ENCODE measurements at regions not wholly inside any gene's neighbourhood (a gene's known extent, or its start where the extent isn't known, plus 50 kb on each side); places are given as distances from the start of the nearest gene placed in this dataset.

GRCh38 chr16:65794973-65795372, 571.5 kb upstream of the CDH5 start:
- no peak for DNase-seq (ENCODE audit: low spot score)

- DNase-seq (ENCODE audit: low spot score), result no peak
Observed at GRCh38 chr16:65793781-65794180, 572.7 kb upstream of the CDH5 start.

GRCh38 chr16:65790768-65791167, 575.7 kb upstream of the CDH5 start:
- no peak for DNase-seq (ENCODE audit: low spot score)

GRCh38 chr16:65789161-65789945, 577.1 kb upstream of the CDH5 start:
- DNase-seq (ENCODE audit: low spot score), result no peak

- no peak for DNase-seq (ENCODE audit: low spot score)
Observed at GRCh38 chr16:65788434-65789140, 577.9 kb upstream of the CDH5 start.

- no peak for DNase-seq (ENCODE audit: low spot score)
Observed at GRCh38 chr16:65787921-65788320, 578.6 kb upstream of the CDH5 start.

GRCh38 chr16:65786916-65787315, 579.6 kb upstream of the CDH5 start:
- DNase-seq (ENCODE audit: low spot score), result no peak

- DNase-seq (ENCODE audit: low spot score), result no peak
Observed at GRCh38 chr16:65783709-65784474, 582.6 kb upstream of the CDH5 start.

GRCh38 chr16:65782611-65783600, 583.6 kb upstream of the CDH5 start:
- no peak for DNase-seq (ENCODE audit: low spot score)

GRCh38 chr16:65781855-65782254, 584.6 kb upstream of the CDH5 start:
- DNase-seq (ENCODE audit: low spot score), result no peak

- DNase-seq (ENCODE audit: low spot score), result no peak
Observed at GRCh38 chr16:65781363-65781762, 585.1 kb upstream of the CDH5 start.

- DNase-seq (ENCODE audit: low spot score), result no peak
Observed at GRCh38 chr16:65779201-65779600, 587.3 kb upstream of the CDH5 start.

- no peak for DNase-seq (ENCODE audit: low spot score)
Observed at GRCh38 chr16:65776639-65777183, 589.8 kb upstream of the CDH5 start.

- no peak for DNase-seq (ENCODE audit: low spot score)
Observed at GRCh38 chr16:65775829-65776228, 590.7 kb upstream of the CDH5 start.

- no peak for DNase-seq (ENCODE audit: low spot score)
Observed at GRCh38 chr16:65774350-65774749, 592.1 kb upstream of the CDH5 start.

GRCh38 chr16:65773301-65773874, 593.1 kb upstream of the CDH5 start:
- no peak for DNase-seq (ENCODE audit: low spot score)

- no peak for DNase-seq (ENCODE audit: low spot score)
Observed at GRCh38 chr16:65772134-65772732, 594.3 kb upstream of the CDH5 start.

GRCh38 chr16:65771707-65772106, 594.8 kb upstream of the CDH5 start:
- DNase-seq (ENCODE audit: low spot score), result no peak

- DNase-seq (ENCODE audit: low spot score), result no peak
Observed at GRCh38 chr16:65770752-65771151, 595.7 kb upstream of the CDH5 start.

- no peak for DNase-seq (ENCODE audit: low spot score)
Observed at GRCh38 chr16:65769776-65770438, 596.6 kb upstream of the CDH5 start.

All from CD4-positive, alpha-beta T cell treated with Interleukin-2 at 100 ng/mL for 4 hours (primary cell).